SK-N-SH (cell line): ENCODE measurements at regions not wholly inside any gene's neighbourhood (a gene's known extent, or its start where the extent isn't known, plus 50 kb on each side); places are given as distances from the start of the nearest gene placed in this dataset.

Experiments used
- CHD2 ChIP-seq: fragments of 150-350 bp; IDR thresholded peaks from 2 replicates; pipeline ENCODE4 v1.6.1; 2018; ENCODE audit warnings: low read length; ENCODE audit not compliant: partially characterized antibody
- EP300 ChIP-seq, 2 experiments: IDR thresholded peaks; 2 replicates each; pipeline versions ENCODE4 v1.4.0 to v1.6.1; 2012; ENCODE audit warnings: borderline replicate concordance in 1 of 2, low read depth in 1 of 2, low read length in 1 of 2
- GATA2 ChIP-seq: sonication (generic); formaldehyde crosslinking; IDR thresholded peaks from 2 replicates; pipeline ENCODE4 v1.5.0; 2020; ENCODE audit warnings: mild to moderate bottlenecking, missing genetic modification reagents
- POLR2AphosphoS5 ChIP-seq: IDR thresholded peaks from 2 replicates; pipeline ENCODE4 v1.6.1; 2012; ENCODE audit warnings: low read depth, low read length
- RAD21 ChIP-seq: IDR thresholded peaks from 2 replicates; pipeline ENCODE4 v1.6.1; 2012; ENCODE audit warnings: mild to moderate bottlenecking, low read length
- TAF1 ChIP-seq: IDR thresholded peaks from 2 replicates; pipeline ENCODE4 v1.6.1; 2012; ENCODE audit warnings: low read depth, mild to moderate bottlenecking, low read length, moderate library complexity, borderline replicate concordance
- TEAD4 ChIP-seq: IDR thresholded peaks from 2 replicates; pipeline ENCODE4 v1.4.0; 2012; ENCODE audit warnings: mild to moderate bottlenecking, borderline replicate concordance; ENCODE audit not compliant: insufficient read depth
- USF1 ChIP-seq: IDR thresholded peaks from 2 replicates; pipeline ENCODE4 v1.4.0; 2012; ENCODE audit warnings: low read depth, borderline replicate concordance
- TF ChIP-seq, protein P1 (sequence below): IDR thresholded peaks from 2 replicates; pipeline ENCODE4 v1.4.0; 2012; ENCODE audit warnings: low read depth
- TF ChIP-seq, protein P2 (sequence below): fragments of 200-600 bp; sonication (generic); IDR thresholded peaks from 2 replicates; pipeline ENCODE4 v1.6.1; 2017; ENCODE audit warnings: antibody characterized with exemption, mild to moderate bottlenecking, moderate library complexity
- TF ChIP-seq, protein P3 (sequence below): IDR thresholded peaks from 2 replicates; pipeline ENCODE4 v1.6.1; 2012; ENCODE audit warnings: mild to moderate bottlenecking, low read depth, low read length, moderate library complexity

DNA sequence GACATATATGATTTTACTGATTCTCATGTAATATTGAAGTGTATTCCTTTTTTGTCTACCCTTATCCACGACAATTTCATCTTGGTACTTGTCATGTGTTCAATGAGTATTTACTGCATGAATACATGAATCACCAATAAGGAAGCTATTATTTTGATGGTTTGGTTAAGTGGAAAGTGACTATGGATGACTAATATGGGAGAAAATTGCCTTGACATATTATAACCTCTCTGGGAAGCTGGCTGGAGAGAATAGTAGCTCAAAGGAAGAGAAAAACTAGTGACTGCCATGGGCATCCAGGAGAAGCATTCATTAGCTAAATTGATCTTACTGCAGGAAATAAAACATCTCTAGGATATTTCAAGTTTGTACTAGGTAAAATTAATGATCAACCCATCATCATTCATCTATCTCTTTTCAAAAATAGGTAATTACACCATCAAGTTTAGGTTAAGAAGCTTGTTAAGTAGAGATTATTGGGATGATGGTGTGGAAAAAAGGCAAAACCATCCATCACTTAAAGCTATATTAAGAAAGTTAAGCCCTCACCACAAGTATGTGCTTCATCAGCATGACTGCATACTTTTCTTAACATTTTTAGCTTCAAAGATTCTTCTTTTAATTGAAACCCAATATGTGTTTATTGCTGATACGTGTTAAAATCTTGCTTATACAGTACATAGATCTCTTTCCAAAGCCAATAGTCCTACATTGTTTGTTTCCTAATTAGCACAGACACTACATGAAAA is 455.2 kb upstream of the ARPP21 start:
- TF ChIP-seq, protein P1, sequence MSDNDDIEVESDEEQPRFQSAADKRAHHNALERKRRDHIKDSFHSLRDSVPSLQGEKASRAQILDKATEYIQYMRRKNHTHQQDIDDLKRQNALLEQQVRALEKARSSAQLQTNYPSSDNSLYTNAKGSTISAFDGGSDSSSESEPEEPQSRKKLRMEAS = no peak
- TF ChIP-seq RAD21 = no peak
- no peak for TF ChIP-seq TAF1
- TF ChIP-seq, protein P2, sequence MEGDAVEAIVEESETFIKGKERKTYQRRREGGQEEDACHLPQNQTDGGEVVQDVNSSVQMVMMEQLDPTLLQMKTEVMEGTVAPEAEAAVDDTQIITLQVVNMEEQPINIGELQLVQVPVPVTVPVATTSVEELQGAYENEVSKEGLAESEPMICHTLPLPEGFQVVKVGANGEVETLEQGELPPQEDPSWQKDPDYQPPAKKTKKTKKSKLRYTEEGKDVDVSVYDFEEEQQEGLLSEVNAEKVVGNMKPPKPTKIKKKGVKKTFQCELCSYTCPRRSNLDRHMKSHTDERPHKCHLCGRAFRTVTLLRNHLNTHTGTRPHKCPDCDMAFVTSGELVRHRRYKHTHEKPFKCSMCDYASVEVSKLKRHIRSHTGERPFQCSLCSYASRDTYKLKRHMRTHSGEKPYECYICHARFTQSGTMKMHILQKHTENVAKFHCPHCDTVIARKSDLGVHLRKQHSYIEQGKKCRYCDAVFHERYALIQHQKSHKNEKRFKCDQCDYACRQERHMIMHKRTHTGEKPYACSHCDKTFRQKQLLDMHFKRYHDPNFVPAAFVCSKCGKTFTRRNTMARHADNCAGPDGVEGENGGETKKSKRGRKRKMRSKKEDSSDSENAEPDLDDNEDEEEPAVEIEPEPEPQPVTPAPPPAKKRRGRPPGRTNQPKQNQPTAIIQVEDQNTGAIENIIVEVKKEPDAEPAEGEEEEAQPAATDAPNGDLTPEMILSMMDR = no peak
- no peak for TF ChIP-seq POLR2AphosphoS5
- TF ChIP-seq CHD2 = no peak
- TF ChIP-seq USF1 = no peak
- TF ChIP-seq, protein P3, sequence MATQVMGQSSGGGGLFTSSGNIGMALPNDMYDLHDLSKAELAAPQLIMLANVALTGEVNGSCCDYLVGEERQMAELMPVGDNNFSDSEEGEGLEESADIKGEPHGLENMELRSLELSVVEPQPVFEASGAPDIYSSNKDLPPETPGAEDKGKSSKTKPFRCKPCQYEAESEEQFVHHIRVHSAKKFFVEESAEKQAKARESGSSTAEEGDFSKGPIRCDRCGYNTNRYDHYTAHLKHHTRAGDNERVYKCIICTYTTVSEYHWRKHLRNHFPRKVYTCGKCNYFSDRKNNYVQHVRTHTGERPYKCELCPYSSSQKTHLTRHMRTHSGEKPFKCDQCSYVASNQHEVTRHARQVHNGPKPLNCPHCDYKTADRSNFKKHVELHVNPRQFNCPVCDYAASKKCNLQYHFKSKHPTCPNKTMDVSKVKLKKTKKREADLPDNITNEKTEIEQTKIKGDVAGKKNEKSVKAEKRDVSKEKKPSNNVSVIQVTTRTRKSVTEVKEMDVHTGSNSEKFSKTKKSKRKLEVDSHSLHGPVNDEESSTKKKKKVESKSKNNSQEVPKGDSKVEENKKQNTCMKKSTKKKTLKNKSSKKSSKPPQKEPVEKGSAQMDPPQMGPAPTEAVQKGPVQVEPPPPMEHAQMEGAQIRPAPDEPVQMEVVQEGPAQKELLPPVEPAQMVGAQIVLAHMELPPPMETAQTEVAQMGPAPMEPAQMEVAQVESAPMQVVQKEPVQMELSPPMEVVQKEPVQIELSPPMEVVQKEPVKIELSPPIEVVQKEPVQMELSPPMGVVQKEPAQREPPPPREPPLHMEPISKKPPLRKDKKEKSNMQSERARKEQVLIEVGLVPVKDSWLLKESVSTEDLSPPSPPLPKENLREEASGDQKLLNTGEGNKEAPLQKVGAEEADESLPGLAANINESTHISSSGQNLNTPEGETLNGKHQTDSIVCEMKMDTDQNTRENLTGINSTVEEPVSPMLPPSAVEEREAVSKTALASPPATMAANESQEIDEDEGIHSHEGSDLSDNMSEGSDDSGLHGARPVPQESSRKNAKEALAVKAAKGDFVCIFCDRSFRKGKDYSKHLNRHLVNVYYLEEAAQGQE = no peak
- no peak for TF ChIP-seq TEAD4
- no peak for TF ChIP-seq GATA2
- no peak for TF ChIP-seq EP300 (IDR thresholded peaks at IDR 0.05; ENCODE audit: borderline replicate concordance in 1 of 2, low read depth in 1 of 2, low read length in 1 of 2)
